Testis (tissue), 2 donors: ENCODE measurements at regions not wholly inside any gene's neighbourhood (a gene's known extent, or its start where the extent isn't known, plus 50 kb on each side); places are given as distances from the start of the nearest gene placed in this dataset.
"Not testable (repeated sequence)": the region's sequence is repeated elsewhere in the genome, so short reads cannot be mapped to it uniquely, and the experiment has no call there.

Experiments
- DNase-seq: peaks from one replicate; pipeline ENCODE4 v3.0.0-alpha.2; 2019
- H3K27ac ChIP-seq, 2 donors: fragments of 200-600 bp; sonication (generic); one replicate each; pipeline ENCODE4 v1.5.1; 2019
- H3K27me3 ChIP-seq: fragments of 200-600 bp; sonication (generic); one replicate; pipeline ENCODE4 v1.5.1; 2019
- H3K36me3 ChIP-seq: fragments of 200-600 bp; sonication (generic); one replicate; pipeline ENCODE4 v1.5.1; 2017; ENCODE audit warnings: low read depth; ENCODE audit errors: missing control alignments
- H3K4me1 ChIP-seq: fragments of 200-600 bp; sonication (generic); one replicate; pipeline ENCODE4 v1.5.1; 2019
- H3K4me3 ChIP-seq, 2 donors: fragments of 200-600 bp; sonication (generic); one replicate each; pipeline ENCODE4 v1.5.1; 2017 to 2019
- H3K9me3 ChIP-seq: fragments of 200-600 bp; sonication (generic); one replicate; pipeline ENCODE4 v1.5.1; 2017
- POLR2A ChIP-seq: fragments of 450-650 bp; IDR thresholded peaks from one replicate; pipeline ENCODE4 v1.6.1; 2017; ENCODE audit warnings: antibody characterized with exemption, mild to moderate bottlenecking, moderate library complexity
- WGBS, 2 donors: methylation state at CpG; one replicate each; pipeline ENCODE4 v1.1.5; 2018; 5-methylcytosine and 5-hydroxymethylcytosine counted together
- intact Hi-C: fragments of 100-400 bp; cut with DNase I; formaldehyde crosslinking; loops from one replicate; pipeline ENCODE4 v1.15.1; 2023; ENCODE audit warnings: low total_unique reads
- TF ChIP-seq, protein P1 (sequence below), 3 experiments: fragments of 450-650 bp in 2 of 3; fragments of 200-600 bp in 1 of 3; sonication (generic) in 1 of 3; IDR thresholded peaks; one replicate each; pipeline ENCODE4 v1.5.1; 2016 to 2019; ENCODE audit warnings: antibody characterized with exemption in 3 of 3, mild to moderate bottlenecking in 2 of 3, moderate library complexity in 1 of 3

DNA sequence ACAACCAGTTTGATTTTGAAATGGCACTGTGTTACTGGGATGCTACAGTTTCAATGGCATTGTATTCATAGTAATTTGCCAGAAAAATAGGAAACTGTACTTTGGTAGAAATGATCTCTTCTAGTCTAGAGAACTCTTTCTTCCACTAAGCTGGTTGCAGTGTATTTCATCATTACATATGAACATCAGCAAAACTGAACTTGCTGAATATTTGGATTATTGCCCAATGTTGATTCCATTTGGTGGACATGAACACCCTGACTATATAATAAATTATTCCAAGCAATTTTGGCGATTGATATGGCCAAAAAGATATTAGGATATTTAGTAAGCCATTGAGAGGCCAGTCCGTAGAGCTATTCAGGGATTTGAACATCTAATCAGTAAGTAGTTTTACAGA lies 191.8 kb upstream of the CXorf66 start:
- WGBS, 2 donors, result 74 to 100% methylated on average over 2 of the region's 2 CpGs
- no peak overlapping the region for H3K4me3 ChIP-seq
- H3K36me3 ChIP-seq, result no peaks in the 10 kb centered on the region
- no peaks in the 10 kb centered on the region for H3K4me1 ChIP-seq
- H3K27me3 ChIP-seq, result no peaks in the 10 kb centered on the region
- H3K9me3 ChIP-seq, result no peaks in the 10 kb centered on the region
- no peak for DNase-seq
- intact Hi-C loops, result no loop called here
- H3K27ac ChIP-seq, result no peak overlapping the region
- no peak for TF ChIP-seq POLR2A
- TF ChIP-seq, protein P1, sequence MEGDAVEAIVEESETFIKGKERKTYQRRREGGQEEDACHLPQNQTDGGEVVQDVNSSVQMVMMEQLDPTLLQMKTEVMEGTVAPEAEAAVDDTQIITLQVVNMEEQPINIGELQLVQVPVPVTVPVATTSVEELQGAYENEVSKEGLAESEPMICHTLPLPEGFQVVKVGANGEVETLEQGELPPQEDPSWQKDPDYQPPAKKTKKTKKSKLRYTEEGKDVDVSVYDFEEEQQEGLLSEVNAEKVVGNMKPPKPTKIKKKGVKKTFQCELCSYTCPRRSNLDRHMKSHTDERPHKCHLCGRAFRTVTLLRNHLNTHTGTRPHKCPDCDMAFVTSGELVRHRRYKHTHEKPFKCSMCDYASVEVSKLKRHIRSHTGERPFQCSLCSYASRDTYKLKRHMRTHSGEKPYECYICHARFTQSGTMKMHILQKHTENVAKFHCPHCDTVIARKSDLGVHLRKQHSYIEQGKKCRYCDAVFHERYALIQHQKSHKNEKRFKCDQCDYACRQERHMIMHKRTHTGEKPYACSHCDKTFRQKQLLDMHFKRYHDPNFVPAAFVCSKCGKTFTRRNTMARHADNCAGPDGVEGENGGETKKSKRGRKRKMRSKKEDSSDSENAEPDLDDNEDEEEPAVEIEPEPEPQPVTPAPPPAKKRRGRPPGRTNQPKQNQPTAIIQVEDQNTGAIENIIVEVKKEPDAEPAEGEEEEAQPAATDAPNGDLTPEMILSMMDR (IDR thresholded peaks at IDR 0.05), result no peak

DNA sequence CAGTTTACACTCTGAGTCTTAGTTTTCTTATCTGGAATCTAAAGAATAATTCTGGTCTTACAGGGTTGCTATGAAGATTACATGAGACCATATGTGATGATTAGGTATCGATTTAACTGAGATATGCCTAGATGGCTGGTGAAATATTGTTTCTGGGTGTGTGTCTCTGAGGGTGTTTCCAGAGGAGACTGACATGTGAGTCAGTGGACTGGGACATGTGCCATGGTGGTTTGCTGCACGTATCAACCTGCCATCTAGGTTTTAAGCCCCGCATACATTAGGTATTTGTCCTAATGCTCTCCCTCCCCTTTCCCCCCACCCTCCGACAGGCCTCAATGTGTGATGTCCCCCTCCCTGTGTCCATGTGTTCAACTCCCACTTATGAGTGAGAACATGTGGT lies 186.0 kb upstream of the CXorf66 start:
- H3K27ac ChIP-seq, result no peak overlapping the region
- no peaks in the 10 kb centered on the region for H3K4me1 ChIP-seq
- H3K27me3 ChIP-seq, result no peaks in the 10 kb centered on the region
- DNase-seq, result no peak
- no peaks in the 10 kb centered on the region for H3K36me3 ChIP-seq
- 85 to 86% methylated on average over 4 of the region's 4 CpGs for WGBS, 2 donors
- intact Hi-C loops, result no loop called here
- H3K4me3 ChIP-seq, result no peak overlapping the region
- TF ChIP-seq, protein P1 (IDR thresholded peaks at IDR 0.05), result no peak
- no peak for TF ChIP-seq POLR2A
- H3K9me3 ChIP-seq, result no peaks in the 10 kb centered on the region

GRCh38 chrX:140149761-140150160 lies 184.4 kb upstream of the CXorf66 start:
- no peak for TF ChIP-seq POLR2A
- TF ChIP-seq, protein P1 (IDR thresholded peaks at IDR 0.05), result no peak
- no peak for DNase-seq
- H3K27me3 ChIP-seq, result no peaks in the 10 kb centered on the region
- H3K4me3 ChIP-seq, result no peak overlapping the region
- no peaks in the 10 kb centered on the region for H3K36me3 ChIP-seq
- no peak overlapping the region for H3K27ac ChIP-seq
- no peaks in the 10 kb centered on the region for H3K4me1 ChIP-seq
- H3K9me3 ChIP-seq, result no peaks in the 10 kb centered on the region
- intact Hi-C loops, result loop anchor here (10.0 kb wide), 1 partner anchor 85 kb away; no protein-coding TSS in a partner anchor

- no peak for TF ChIP-seq POLR2A
- TF ChIP-seq, protein P1 (IDR thresholded peaks at IDR 0.05), result peak in 2 of 3 experiments; percentile 32 to 42
- DNase-seq, result peak; percentile 38
- Histone ChIP-seq H3K9me3 (no peaks in the 10 kb centered on the region), H3K4me3 (no peak overlapping the region), H3K4me1 (no peaks in the 10 kb centered on the region), H3K27ac (no peak overlapping the region), H3K36me3 (no peaks in the 10 kb centered on the region), H3K27me3 (no peaks in the 10 kb centered on the region)
- WGBS, 2 donors, result 4 to 7% methylated on average over 5 of the region's 5 CpGs
- intact Hi-C loops, result loop anchor here (10.0 kb wide), 1 partner anchor 77 kb away; no protein-coding TSS in a partner anchor
Observed at GRCh38 chrX:140141444-140142029, 176.2 kb upstream of the CXorf66 start.

DNA sequence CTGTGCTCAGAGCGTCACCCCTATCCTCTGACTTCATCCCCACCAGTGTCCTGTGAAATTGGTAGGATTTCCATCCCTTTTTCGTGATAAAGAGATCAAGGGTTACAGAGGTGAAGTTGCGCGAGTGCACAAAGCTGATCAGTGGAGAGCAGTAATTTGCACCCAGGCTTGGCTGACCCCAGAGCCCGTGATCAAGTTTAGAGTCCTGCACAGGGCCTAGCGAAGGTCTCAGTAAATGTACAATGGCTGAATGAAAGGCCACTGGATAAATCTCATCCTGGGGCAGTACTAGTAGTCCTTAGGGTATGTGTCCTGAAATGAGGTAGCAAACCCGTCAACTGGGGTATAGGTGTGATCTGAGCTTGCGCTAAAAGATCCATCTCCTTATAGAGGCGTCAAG lies 173.2 kb upstream of the CXorf66 start:
- WGBS, 2 donors, result 91 to 92% methylated on average over 9 of the region's 9 CpGs
- H3K27ac ChIP-seq, DNase-seq, H3K9me3 ChIP-seq, H3K4me1 ChIP-seq, H3K27me3 ChIP-seq, intact Hi-C loops, H3K4me3 ChIP-seq, H3K36me3 ChIP-seq: not testable (repeated sequence)

GRCh38 chrX:140138065-140138464 lies 172.7 kb upstream of the CXorf66 start:
- WGBS, 2 donors, result 80% methylated on average over 1 of the region's 3 CpGs; no CpG with 5 or more reads in 1 of the 2 donors
- H3K4me1 ChIP-seq, H3K27ac ChIP-seq, H3K27me3 ChIP-seq, H3K4me3 ChIP-seq, H3K36me3 ChIP-seq, intact Hi-C loops, H3K9me3 ChIP-seq, DNase-seq: not testable (repeated sequence)
